H9 (cell line): ENCODE measurements at regions not wholly inside any gene's neighbourhood (a gene's known extent, or its start where the extent isn't known, plus 50 kb on each side); places are given as distances from the start of the nearest gene placed in this dataset.

Experiments used
- DNase-seq: peaks from one replicate; pipeline ENCODE4 v3.0.0-alpha.2; 2017
- H2AFZ ChIP-seq: one replicate; pipeline ENCODE4 v1.6.1; 2013; ENCODE audit warnings: mild to moderate bottlenecking, low read length, control low read depth, moderate library complexity
- H2AK5ac ChIP-seq: 2 replicates; pipeline ENCODE4 v1.6.1; 2013; ENCODE audit warnings: low read length, control low read depth, mixed read lengths; ENCODE audit not compliant: insufficient read length
- H2BK120ac ChIP-seq: one replicate; pipeline ENCODE4 v1.6.1; 2013; ENCODE audit warnings: low read depth, mild to moderate bottlenecking, low read length, control low read depth, inconsistent platforms; ENCODE audit not compliant: poor library complexity, severe bottlenecking
- H2BK12ac ChIP-seq: 2 replicates; pipeline ENCODE4 v1.6.1; 2013; ENCODE audit warnings: low read length, control low read depth, mixed read lengths, low read depth; ENCODE audit not compliant: insufficient read length
- H2BK15ac ChIP-seq: 2 replicates; pipeline ENCODE4 v1.6.1; 2013; ENCODE audit warnings: low read depth, low read length, control low read depth
- H2BK20ac ChIP-seq: one replicate; pipeline ENCODE4 v1.6.1; 2013; ENCODE audit warnings: low read depth, mild to moderate bottlenecking, low read length, control low read depth, inconsistent platforms; ENCODE audit not compliant: poor library complexity, severe bottlenecking
- H2BK5ac ChIP-seq: 2 replicates; pipeline ENCODE4 v1.6.1; 2013; ENCODE audit warnings: low read length, control low read depth, mixed read lengths; ENCODE audit not compliant: insufficient read length
- H3K14ac ChIP-seq: 2 replicates; pipeline ENCODE4 v1.6.1; 2013; ENCODE audit warnings: low read length, control low read depth; ENCODE audit not compliant: insufficient read depth
- H3K18ac ChIP-seq: 2 replicates; pipeline ENCODE4 v1.6.1; 2013; ENCODE audit warnings: low read depth, mild to moderate bottlenecking, mixed read lengths, low read length, control low read depth; ENCODE audit not compliant: insufficient read length
- H3K23ac ChIP-seq: 2 replicates; pipeline ENCODE4 v1.6.1; 2013; ENCODE audit warnings: low read length, control low read depth, mixed read lengths, low read depth; ENCODE audit not compliant: insufficient read length
- H3K23me2 ChIP-seq: 2 replicates; pipeline ENCODE4 v1.6.1; 2013; ENCODE audit warnings: low read depth, mild to moderate bottlenecking, mixed read lengths, low read length, control low read depth; ENCODE audit not compliant: insufficient read length, poor library complexity, severe bottlenecking
- H3K27ac ChIP-seq: 2 replicates; pipeline ENCODE4 v1.5.1; 2013; ENCODE audit warnings: low read length, control low read depth, mixed read lengths, low read depth; ENCODE audit not compliant: insufficient read length
- H3K27me3 ChIP-seq: 2 replicates; pipeline ENCODE4 v1.6.1; 2013; ENCODE audit warnings: low read length, control low read depth, inconsistent platforms; ENCODE audit not compliant: insufficient read depth
- H3K4ac ChIP-seq: 2 replicates; pipeline ENCODE4 v1.6.1; 2013; ENCODE audit warnings: low read depth, mild to moderate bottlenecking, control low read depth, inconsistent platforms, low read length, moderate library complexity
- H3K4me1 ChIP-seq: 2 replicates; pipeline ENCODE4 v1.6.1; 2013; ENCODE audit warnings: low read length, control low read depth, inconsistent platforms; ENCODE audit not compliant: insufficient read depth
- H3K4me2 ChIP-seq: 2 replicates; pipeline ENCODE4 v1.6.1; 2013; ENCODE audit warnings: low read length, control low read depth, mixed read lengths; ENCODE audit not compliant: insufficient read length, insufficient read depth
- H3K56ac ChIP-seq: 2 replicates; pipeline ENCODE4 v1.6.1; 2013; ENCODE audit warnings: low read depth, mild to moderate bottlenecking, mixed read lengths, low read length, control low read depth; ENCODE audit not compliant: insufficient read length
- H3K79me1 ChIP-seq: 2 replicates; pipeline ENCODE4 v1.6.1; 2013; ENCODE audit warnings: low read depth, mild to moderate bottlenecking, moderate library complexity, low read length, control low read depth, inconsistent platforms; ENCODE audit not compliant: insufficient read depth, poor library complexity, severe bottlenecking
- H3K79me2 ChIP-seq: 2 replicates; pipeline ENCODE4 v1.6.1; 2013; ENCODE audit warnings: low read length, control low read depth, inconsistent platforms; ENCODE audit not compliant: insufficient read depth
- H3K9ac ChIP-seq: 2 replicates; pipeline ENCODE4 v1.6.1; 2013; ENCODE audit warnings: low read length, control low read depth, mixed read lengths; ENCODE audit not compliant: insufficient read length; ENCODE audit errors: extremely low read depth
- H3K9me3 ChIP-seq: one replicate; pipeline ENCODE4 v1.6.1; 2013; ENCODE audit warnings: low read depth, low read length, inconsistent platforms; ENCODE audit not compliant: control insufficient read depth
- H3T11ph ChIP-seq: one replicate; pipeline ENCODE4 v1.6.1; 2013; ENCODE audit warnings: mild to moderate bottlenecking, low read length, control low read depth, inconsistent platforms
- H4K20me1 ChIP-seq: one replicate; pipeline ENCODE4 v1.6.1; 2013; ENCODE audit not compliant: control insufficient read depth, insufficient read length, insufficient read depth
- H4K5ac ChIP-seq: 2 replicates; pipeline ENCODE4 v1.6.1; 2013; ENCODE audit warnings: low read depth, mild to moderate bottlenecking, mixed read lengths, low read length, control low read depth; ENCODE audit not compliant: insufficient read length
- H4K8ac ChIP-seq: replicated peaks from 2 replicates; pipeline ENCODE4 v1.6.1; 2013; ENCODE audit warnings: low read length, control low read depth, mixed read lengths, low read depth; ENCODE audit not compliant: insufficient read length
- H4K91ac ChIP-seq: 2 replicates; pipeline ENCODE4 v1.6.1; 2013; ENCODE audit warnings: low read depth, mild to moderate bottlenecking, moderate library complexity, mixed read lengths, low read length, control low read depth; ENCODE audit not compliant: insufficient read length
- H3K27ac Mint-ChIP-seq, 3 experiments: 2 replicates in 2 of 3; 3 replicates in 1 of 3; pipeline ENCODE4 v1.8.0; 2020 to 2021; ENCODE audit warnings: mixed read lengths in 3 of 3, mild to moderate bottlenecking in 1 of 3, moderate library complexity in 1 of 3
- H3K27me3 Mint-ChIP-seq: 2 replicates; pipeline ENCODE4 v1.8.0; 2021; ENCODE audit warnings: low read depth, mild to moderate bottlenecking, moderate library complexity, mixed read lengths
- H3K36me3 Mint-ChIP-seq, 3 experiments: 2 replicates in 2 of 3; 3 replicates in 1 of 3; pipeline ENCODE4 v1.8.0; 2020 to 2021; ENCODE audit warnings: low read depth in 3 of 3, mixed read lengths in 3 of 3; ENCODE audit not compliant: insufficient read depth in 1 of 3
- H3K4me1 Mint-ChIP-seq, 2 experiments: 2 replicates each; pipeline ENCODE4 v1.8.0; 2020; ENCODE audit warnings: mixed read lengths in 2 of 2
- H3K4me3 Mint-ChIP-seq, 2 experiments: 2 replicates in 1 of 2; 3 replicates in 1 of 2; pipeline ENCODE4 v1.8.0; 2020 to 2021; ENCODE audit warnings: mild to moderate bottlenecking in 2 of 2, mixed read lengths in 2 of 2, moderate library complexity in 1 of 2
- H3K9me3 Mint-ChIP-seq, 2 experiments: 2 replicates in 1 of 2; 3 replicates in 1 of 2; pipeline ENCODE4 v1.8.0; 2020; ENCODE audit warnings: mild to moderate bottlenecking in 2 of 2, mixed read lengths in 2 of 2, moderate library complexity in 1 of 2
- WGBS: extraction: QIAGEN DNeasy Blood & Tissue Kit; methylation state at CpG from one replicate; pipeline ENCODE4 v1.1.7; 2013; ENCODE audit warnings: missing lambda C conversion rate, low lambda C conversion rate, mixed read lengths; ENCODE audit not compliant: insufficient read length; ENCODE audit errors: extremely low coverage; 5-methylcytosine and 5-hydroxymethylcytosine counted together
- TF ChIP-seq, protein P1 (sequence below): fragments of 200-600 bp; sonication (generic); conservative IDR thresholded peaks from 3 replicates; pipeline ENCODE4 v1.8.0; 2021; ENCODE audit warnings: antibody characterized with exemption, mild to moderate bottlenecking

DNA sequence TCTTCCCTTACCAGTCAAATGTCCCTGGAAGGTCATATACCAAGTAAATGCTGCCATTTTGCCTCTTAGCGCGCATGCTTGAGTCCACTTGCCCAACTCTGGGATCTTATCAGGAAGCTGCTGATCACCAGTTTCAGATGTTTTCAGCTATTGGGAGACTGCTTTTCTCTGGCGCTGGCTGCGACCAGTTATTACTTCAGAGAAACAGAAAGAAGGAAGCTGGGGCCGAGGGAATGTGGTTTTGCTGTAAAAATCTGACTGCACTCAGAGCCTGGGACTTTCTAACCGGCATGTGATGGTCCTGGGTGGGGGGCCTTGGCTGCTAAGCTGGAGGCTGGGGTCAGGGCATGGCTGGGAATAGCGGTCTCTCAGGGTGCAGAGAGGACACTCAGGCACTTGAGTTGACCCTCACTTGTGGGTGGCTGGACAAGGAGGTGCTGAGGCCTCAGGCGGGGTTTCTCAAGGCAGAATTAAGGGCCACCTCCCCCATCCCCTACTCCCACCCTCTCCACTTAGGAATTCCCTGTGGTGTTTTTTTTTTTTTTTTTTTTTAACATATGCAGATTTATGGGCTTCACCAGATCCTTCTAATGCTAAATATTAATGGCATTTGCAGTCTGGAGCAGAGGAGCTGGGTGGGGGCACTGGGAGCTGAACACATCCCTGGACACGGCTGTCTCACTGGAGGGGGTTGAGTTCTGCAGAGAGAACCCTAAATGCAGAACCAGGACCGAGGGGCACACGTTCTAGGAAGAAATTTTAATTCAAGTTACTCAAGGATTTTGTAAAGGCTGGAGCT, 145.8 kb downstream of the CYLD start:
- H3K4me1 ChIP-seq: peaks cover 6% of the 10 kb centered on the region; the same call in 1 of the 2 replicates
- no peaks in the 10 kb centered on the region for H4K20me1 ChIP-seq
- no peak overlapping the region for H2BK120ac ChIP-seq
- Mint-ChIP-seq H3K27me3 (peaks cover 4% of the 10 kb centered on the region), H3K27ac (peak overlapping the region in 1 of 3 experiments; percentile 89; a peak in 1 of 7 replicates), H3K4me3 (no peak overlapping the region), H3K4me1 (peaks cover 14% of the 10 kb centered on the region in 2 experiments), H3K9me3 (peaks cover 0 to 2% of the 10 kb centered on the region in 2 experiments; a peak in 2 of 5 replicates), H3K36me3 (no peaks in the 10 kb centered on the region)
- no peaks in the 10 kb centered on the region for H3K9me3 ChIP-seq
- WGBS: no CpG with 5 or more reads among the region's 11 CpGs
- no peak overlapping the region for H3K4me2 ChIP-seq
- H3K18ac ChIP-seq: no peak overlapping the region
- no peak overlapping the region for H3K56ac ChIP-seq
- H2BK5ac ChIP-seq: no peak overlapping the region
- TF ChIP-seq, protein P1, sequence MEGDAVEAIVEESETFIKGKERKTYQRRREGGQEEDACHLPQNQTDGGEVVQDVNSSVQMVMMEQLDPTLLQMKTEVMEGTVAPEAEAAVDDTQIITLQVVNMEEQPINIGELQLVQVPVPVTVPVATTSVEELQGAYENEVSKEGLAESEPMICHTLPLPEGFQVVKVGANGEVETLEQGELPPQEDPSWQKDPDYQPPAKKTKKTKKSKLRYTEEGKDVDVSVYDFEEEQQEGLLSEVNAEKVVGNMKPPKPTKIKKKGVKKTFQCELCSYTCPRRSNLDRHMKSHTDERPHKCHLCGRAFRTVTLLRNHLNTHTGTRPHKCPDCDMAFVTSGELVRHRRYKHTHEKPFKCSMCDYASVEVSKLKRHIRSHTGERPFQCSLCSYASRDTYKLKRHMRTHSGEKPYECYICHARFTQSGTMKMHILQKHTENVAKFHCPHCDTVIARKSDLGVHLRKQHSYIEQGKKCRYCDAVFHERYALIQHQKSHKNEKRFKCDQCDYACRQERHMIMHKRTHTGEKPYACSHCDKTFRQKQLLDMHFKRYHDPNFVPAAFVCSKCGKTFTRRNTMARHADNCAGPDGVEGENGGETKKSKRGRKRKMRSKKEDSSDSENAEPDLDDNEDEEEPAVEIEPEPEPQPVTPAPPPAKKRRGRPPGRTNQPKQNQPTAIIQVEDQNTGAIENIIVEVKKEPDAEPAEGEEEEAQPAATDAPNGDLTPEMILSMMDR: no peak
- H3K9ac ChIP-seq: no peak overlapping the region
- no peak overlapping the region for H3K14ac ChIP-seq
- H4K8ac ChIP-seq: no peak overlapping the region
- no peak overlapping the region for H3K23ac ChIP-seq
- H3K4ac ChIP-seq: no peak overlapping the region
- H2BK15ac ChIP-seq: no peak overlapping the region
- no peaks in the 10 kb centered on the region for H3K79me1 ChIP-seq
- no peak overlapping the region for H2BK20ac ChIP-seq
- H2AK5ac ChIP-seq: no peak overlapping the region
- H3K27ac ChIP-seq: no peak overlapping the region
- no peak overlapping the region for H2BK12ac ChIP-seq
- H3K27me3 ChIP-seq: no peaks in the 10 kb centered on the region
- H4K91ac ChIP-seq: no peak overlapping the region
- H4K5ac ChIP-seq: no peak overlapping the region
- H3T11ph ChIP-seq: no peak overlapping the region
- DNase-seq: no peak
- H2AFZ ChIP-seq: no peak overlapping the region
- H3K23me2 ChIP-seq: no peaks in the 10 kb centered on the region
- H3K79me2 ChIP-seq: no peaks in the 10 kb centered on the region
